ENCODE measurements at regions not wholly inside any gene's neighbourhood (a gene's known extent, or its start where the extent isn't known, plus 50 kb on each side); places are given as distances from the start of the nearest gene placed in this dataset.

- TF ChIP-seq CTCF (IDR thresholded peaks at IDR 0.05; ENCODE audit: low read depth, low read length, missing input control) (no peak), YY1 (IDR thresholded peaks at IDR 0.05) (no peak), MAX (IDR thresholded peaks at IDR 0.05) (no peak), RAD21 (IDR thresholded peaks at IDR 0.05) (no peak), ZBTB33 (IDR thresholded peaks at IDR 0.05) (no peak), RXRA (IDR thresholded peaks at IDR 0.05) (no peak), EGR1 (IDR thresholded peaks at IDR 0.05; ENCODE audit: low read depth in 2 of 2) (no peak), FOXA1 (IDR thresholded peaks at IDR 0.05) (no peak), REST (IDR thresholded peaks at IDR 0.05) (no peak), SP1 (IDR thresholded peaks at IDR 0.05) (no peak), TAF1 (conservative IDR thresholded peaks at IDR 0.05) (no peak), GABPA (IDR thresholded peaks at IDR 0.05 in 1 of 2, conservative IDR thresholded peaks at IDR 0.05 in 1 of 2) (no peak), ATF3 (IDR thresholded peaks at IDR 0.05) (no peak)
Observed at GRCh38 chr9:115416299-115416698, 298.3 kb upstream of the TNC start.

Measured in liver (tissue), 3 donors.